ENCODE measurements at regions not wholly inside any gene's neighbourhood (a gene's known extent, or its start where the extent isn't known, plus 50 kb on each side); places are given as distances from the start of the nearest gene placed in this dataset.

- TF ChIP-seq, protein P1, sequence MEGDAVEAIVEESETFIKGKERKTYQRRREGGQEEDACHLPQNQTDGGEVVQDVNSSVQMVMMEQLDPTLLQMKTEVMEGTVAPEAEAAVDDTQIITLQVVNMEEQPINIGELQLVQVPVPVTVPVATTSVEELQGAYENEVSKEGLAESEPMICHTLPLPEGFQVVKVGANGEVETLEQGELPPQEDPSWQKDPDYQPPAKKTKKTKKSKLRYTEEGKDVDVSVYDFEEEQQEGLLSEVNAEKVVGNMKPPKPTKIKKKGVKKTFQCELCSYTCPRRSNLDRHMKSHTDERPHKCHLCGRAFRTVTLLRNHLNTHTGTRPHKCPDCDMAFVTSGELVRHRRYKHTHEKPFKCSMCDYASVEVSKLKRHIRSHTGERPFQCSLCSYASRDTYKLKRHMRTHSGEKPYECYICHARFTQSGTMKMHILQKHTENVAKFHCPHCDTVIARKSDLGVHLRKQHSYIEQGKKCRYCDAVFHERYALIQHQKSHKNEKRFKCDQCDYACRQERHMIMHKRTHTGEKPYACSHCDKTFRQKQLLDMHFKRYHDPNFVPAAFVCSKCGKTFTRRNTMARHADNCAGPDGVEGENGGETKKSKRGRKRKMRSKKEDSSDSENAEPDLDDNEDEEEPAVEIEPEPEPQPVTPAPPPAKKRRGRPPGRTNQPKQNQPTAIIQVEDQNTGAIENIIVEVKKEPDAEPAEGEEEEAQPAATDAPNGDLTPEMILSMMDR (IDR thresholded peaks at IDR 0.05; ENCODE audit: insufficient read depth, low read length), result no peak
- TF ChIP-seq, protein P2, sequence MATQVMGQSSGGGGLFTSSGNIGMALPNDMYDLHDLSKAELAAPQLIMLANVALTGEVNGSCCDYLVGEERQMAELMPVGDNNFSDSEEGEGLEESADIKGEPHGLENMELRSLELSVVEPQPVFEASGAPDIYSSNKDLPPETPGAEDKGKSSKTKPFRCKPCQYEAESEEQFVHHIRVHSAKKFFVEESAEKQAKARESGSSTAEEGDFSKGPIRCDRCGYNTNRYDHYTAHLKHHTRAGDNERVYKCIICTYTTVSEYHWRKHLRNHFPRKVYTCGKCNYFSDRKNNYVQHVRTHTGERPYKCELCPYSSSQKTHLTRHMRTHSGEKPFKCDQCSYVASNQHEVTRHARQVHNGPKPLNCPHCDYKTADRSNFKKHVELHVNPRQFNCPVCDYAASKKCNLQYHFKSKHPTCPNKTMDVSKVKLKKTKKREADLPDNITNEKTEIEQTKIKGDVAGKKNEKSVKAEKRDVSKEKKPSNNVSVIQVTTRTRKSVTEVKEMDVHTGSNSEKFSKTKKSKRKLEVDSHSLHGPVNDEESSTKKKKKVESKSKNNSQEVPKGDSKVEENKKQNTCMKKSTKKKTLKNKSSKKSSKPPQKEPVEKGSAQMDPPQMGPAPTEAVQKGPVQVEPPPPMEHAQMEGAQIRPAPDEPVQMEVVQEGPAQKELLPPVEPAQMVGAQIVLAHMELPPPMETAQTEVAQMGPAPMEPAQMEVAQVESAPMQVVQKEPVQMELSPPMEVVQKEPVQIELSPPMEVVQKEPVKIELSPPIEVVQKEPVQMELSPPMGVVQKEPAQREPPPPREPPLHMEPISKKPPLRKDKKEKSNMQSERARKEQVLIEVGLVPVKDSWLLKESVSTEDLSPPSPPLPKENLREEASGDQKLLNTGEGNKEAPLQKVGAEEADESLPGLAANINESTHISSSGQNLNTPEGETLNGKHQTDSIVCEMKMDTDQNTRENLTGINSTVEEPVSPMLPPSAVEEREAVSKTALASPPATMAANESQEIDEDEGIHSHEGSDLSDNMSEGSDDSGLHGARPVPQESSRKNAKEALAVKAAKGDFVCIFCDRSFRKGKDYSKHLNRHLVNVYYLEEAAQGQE (IDR thresholded peaks at IDR 0.05; ENCODE audit: insufficient replicate concordance, low read depth), result no peak
- TF ChIP-seq POLR2AphosphoS5 (IDR thresholded peaks at IDR 0.05; ENCODE audit: low read depth) (no peak), GABPA (IDR thresholded peaks at IDR 0.05; ENCODE audit: low read depth) (no peak), SPI1 (IDR thresholded peaks at IDR 0.05; ENCODE audit: borderline replicate concordance, low read depth) (no peak)
These were observed 1563.6 kb upstream of the PRMT6 start for GRCh38 chr1:105492921-105493320.
